ENCODE measurements at regions not wholly inside any gene's neighbourhood (a gene's known extent, or its start where the extent isn't known, plus 50 kb on each side); places are given as distances from the start of the nearest gene placed in this dataset.

- H3F3A ChIP-seq (ENCODE audit: low read depth) = peaks cover 14% of the 10 kb centered on the region
- no peak overlapping the region for H3K27ac ChIP-seq
- no peak for DNase-seq (ENCODE audit: low spot score)
- H4K20me1 ChIP-seq (ENCODE audit: low read depth) = no peaks in the 10 kb centered on the region
- Mint-ChIP-seq H3K9me3 (peaks cover 2% of the 10 kb centered on the region), H3K4me3 (no peak overlapping the region), H3K27ac (no peak overlapping the region), H3K36me3 (no peaks in the 10 kb centered on the region), H3K27me3 (ENCODE audit: insufficient read depth, low read depth) (peaks cover 27% of the 10 kb centered on the region), H3K4me1 (peaks cover 30% of the 10 kb centered on the region)
- no peaks in the 10 kb centered on the region for H3K27me3 ChIP-seq
- peaks cover 12% of the 10 kb centered on the region for H3K4me1 ChIP-seq
- H3K4me3 ChIP-seq = no peak overlapping the region
- H3K79me2 ChIP-seq (ENCODE audit: low read depth) = no peaks in the 10 kb centered on the region
- TF ChIP-seq EZH2 (IDR thresholded peaks at IDR 0.05) (no peak), EZH2phosphoT487 (IDR thresholded peaks at IDR 0.05) (no peak)
- TF ChIP-seq, protein P1, sequence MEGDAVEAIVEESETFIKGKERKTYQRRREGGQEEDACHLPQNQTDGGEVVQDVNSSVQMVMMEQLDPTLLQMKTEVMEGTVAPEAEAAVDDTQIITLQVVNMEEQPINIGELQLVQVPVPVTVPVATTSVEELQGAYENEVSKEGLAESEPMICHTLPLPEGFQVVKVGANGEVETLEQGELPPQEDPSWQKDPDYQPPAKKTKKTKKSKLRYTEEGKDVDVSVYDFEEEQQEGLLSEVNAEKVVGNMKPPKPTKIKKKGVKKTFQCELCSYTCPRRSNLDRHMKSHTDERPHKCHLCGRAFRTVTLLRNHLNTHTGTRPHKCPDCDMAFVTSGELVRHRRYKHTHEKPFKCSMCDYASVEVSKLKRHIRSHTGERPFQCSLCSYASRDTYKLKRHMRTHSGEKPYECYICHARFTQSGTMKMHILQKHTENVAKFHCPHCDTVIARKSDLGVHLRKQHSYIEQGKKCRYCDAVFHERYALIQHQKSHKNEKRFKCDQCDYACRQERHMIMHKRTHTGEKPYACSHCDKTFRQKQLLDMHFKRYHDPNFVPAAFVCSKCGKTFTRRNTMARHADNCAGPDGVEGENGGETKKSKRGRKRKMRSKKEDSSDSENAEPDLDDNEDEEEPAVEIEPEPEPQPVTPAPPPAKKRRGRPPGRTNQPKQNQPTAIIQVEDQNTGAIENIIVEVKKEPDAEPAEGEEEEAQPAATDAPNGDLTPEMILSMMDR (IDR thresholded peaks at IDR 0.05) = no peak
- no peak overlapping the region for H3K4me2 ChIP-seq
- no peaks in the 10 kb centered on the region for H3K9me3 ChIP-seq (ENCODE audit: low read depth)
- H3K9ac ChIP-seq = no peak overlapping the region
- H2AFZ ChIP-seq (replicated peaks) = no peak overlapping the region
- no peaks in the 10 kb centered on the region for H3K36me3 ChIP-seq
Measured at GRCh38 chr2:126781806-126782205, 116.9 kb upstream of the TEX51 start.

DNA sequence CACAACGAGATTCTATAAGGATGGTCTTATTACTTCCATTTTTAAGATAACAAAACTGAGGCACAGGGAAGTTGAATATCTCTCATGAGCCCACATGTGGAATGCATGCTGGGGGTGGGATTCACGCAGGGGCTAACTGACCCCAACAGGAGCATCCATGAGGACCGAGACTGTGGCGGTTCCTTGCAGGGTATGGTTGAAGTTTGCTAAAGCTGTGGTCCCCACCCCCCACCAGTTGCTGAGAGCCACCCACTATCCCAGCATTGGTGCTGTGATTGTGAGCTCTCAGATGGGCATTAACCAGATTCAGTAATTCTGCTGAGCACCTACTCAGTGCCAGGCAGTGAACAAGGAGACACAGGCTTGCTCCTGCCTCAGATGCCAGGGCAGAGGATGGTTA lies 116.0 kb upstream of the TEX51 start:
- H3K4me3 Mint-ChIP-seq = no peak overlapping the region
- Histone ChIP-seq H3K9ac (no peak overlapping the region), H3K79me2 (ENCODE audit: low read depth) (no peaks in the 10 kb centered on the region), H2AFZ (replicated peaks) (no peak overlapping the region), H4K20me1 (ENCODE audit: low read depth) (no peaks in the 10 kb centered on the region), H3K4me1 (peaks cover 12% of the 10 kb centered on the region), H3K36me3 (no peaks in the 10 kb centered on the region), H3K27me3 (no peaks in the 10 kb centered on the region), H3K27ac (no peak overlapping the region), H3K9me3 (ENCODE audit: low read depth) (no peaks in the 10 kb centered on the region), H3K4me2 (no peak overlapping the region), H3K4me3 (no peak overlapping the region), H3F3A (ENCODE audit: low read depth) (peaks cover 14% of the 10 kb centered on the region)
- H3K27me3 Mint-ChIP-seq (ENCODE audit: insufficient read depth, low read depth) = peaks cover 21% of the 10 kb centered on the region
- peaks cover 2% of the 10 kb centered on the region for H3K9me3 Mint-ChIP-seq
- H3K27ac Mint-ChIP-seq = no peak overlapping the region
- peaks cover 26% of the 10 kb centered on the region for H3K4me1 Mint-ChIP-seq
- DNase-seq (ENCODE audit: low spot score) = no peak
- TF ChIP-seq EZH2phosphoT487 (IDR thresholded peaks at IDR 0.05) (no peak), EZH2 (IDR thresholded peaks at IDR 0.05) (no peak)
- TF ChIP-seq, protein P1 (IDR thresholded peaks at IDR 0.05) = no peak
- H3K36me3 Mint-ChIP-seq = no peaks in the 10 kb centered on the region

DNA sequence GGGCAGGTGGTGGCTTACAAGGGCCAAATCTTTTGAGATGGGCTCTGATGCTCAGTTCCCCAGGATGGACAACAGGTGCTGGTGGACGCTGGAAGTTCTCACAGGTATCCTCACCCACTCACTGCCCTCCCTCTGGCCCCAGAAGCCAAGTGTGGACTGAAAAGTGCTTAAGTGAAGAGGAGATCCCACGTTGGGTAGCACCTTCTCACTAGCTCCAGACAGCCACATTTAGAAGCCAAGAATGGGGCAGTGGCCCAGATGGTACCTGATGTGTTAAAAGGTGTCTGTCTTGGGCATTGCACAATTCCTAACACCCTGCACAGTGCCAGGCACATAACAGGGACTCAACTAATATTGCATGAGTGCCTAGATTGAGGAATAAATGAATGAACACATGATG lies 115.3 kb upstream of the TEX51 start:
- Mint-ChIP-seq H3K27ac (no peak overlapping the region), H3K4me3 (no peak overlapping the region), H3K4me1 (peaks cover 23% of the 10 kb centered on the region), H3K36me3 (no peaks in the 10 kb centered on the region), H3K9me3 (peaks cover 2% of the 10 kb centered on the region), H3K27me3 (ENCODE audit: insufficient read depth, low read depth) (peaks cover 17% of the 10 kb centered on the region)
- no peaks in the 10 kb centered on the region for H4K20me1 ChIP-seq (ENCODE audit: low read depth)
- H3F3A ChIP-seq (ENCODE audit: low read depth) = peaks cover 11% of the 10 kb centered on the region
- H3K4me3 ChIP-seq = no peak overlapping the region
- no peaks in the 10 kb centered on the region for H3K27me3 ChIP-seq
- no peak overlapping the region for H2AFZ ChIP-seq (replicated peaks)
- no peaks in the 10 kb centered on the region for H3K79me2 ChIP-seq (ENCODE audit: low read depth)
- no peak for TF ChIP-seq EZH2 (IDR thresholded peaks at IDR 0.05)
- TF ChIP-seq, protein P1 (IDR thresholded peaks at IDR 0.05) = no peak
- no peak for TF ChIP-seq EZH2phosphoT487 (IDR thresholded peaks at IDR 0.05)
- no peak overlapping the region for H3K27ac ChIP-seq
- no peak for DNase-seq (ENCODE audit: low spot score)
- no peak overlapping the region for H3K9ac ChIP-seq
- H3K9me3 ChIP-seq (ENCODE audit: low read depth) = no peaks in the 10 kb centered on the region
- H3K4me1 ChIP-seq = peaks cover 12% of the 10 kb centered on the region
- no peaks in the 10 kb centered on the region for H3K36me3 ChIP-seq
- no peak overlapping the region for H3K4me2 ChIP-seq
